ENCODE measurements at regions not wholly inside any gene's neighbourhood (a gene's known extent, or its start where the extent isn't known, plus 50 kb on each side); places are given as distances from the start of the nearest gene placed in this dataset.

- TF ChIP-seq JUND (IDR thresholded peaks at IDR 0.05; ENCODE audit: low read depth, low read length), result no peak
- TF ChIP-seq, protein P1, sequence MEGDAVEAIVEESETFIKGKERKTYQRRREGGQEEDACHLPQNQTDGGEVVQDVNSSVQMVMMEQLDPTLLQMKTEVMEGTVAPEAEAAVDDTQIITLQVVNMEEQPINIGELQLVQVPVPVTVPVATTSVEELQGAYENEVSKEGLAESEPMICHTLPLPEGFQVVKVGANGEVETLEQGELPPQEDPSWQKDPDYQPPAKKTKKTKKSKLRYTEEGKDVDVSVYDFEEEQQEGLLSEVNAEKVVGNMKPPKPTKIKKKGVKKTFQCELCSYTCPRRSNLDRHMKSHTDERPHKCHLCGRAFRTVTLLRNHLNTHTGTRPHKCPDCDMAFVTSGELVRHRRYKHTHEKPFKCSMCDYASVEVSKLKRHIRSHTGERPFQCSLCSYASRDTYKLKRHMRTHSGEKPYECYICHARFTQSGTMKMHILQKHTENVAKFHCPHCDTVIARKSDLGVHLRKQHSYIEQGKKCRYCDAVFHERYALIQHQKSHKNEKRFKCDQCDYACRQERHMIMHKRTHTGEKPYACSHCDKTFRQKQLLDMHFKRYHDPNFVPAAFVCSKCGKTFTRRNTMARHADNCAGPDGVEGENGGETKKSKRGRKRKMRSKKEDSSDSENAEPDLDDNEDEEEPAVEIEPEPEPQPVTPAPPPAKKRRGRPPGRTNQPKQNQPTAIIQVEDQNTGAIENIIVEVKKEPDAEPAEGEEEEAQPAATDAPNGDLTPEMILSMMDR (IDR thresholded peaks at IDR 0.05 in 2 of 3, conservative IDR thresholded peaks at IDR 0.05 in 1 of 3; ENCODE audit: control insufficient read depth in 2 of 3, extremely low read depth in 1 of 3, insufficient read depth in 1 of 3, low read depth in 3 of 3, low read length in 3 of 3), result no peak
- TF ChIP-seq YY1 (IDR thresholded peaks at IDR 0.05; ENCODE audit: low read depth, low read length), result no peak
- no peak for TF ChIP-seq SRF (IDR thresholded peaks at IDR 0.05; ENCODE audit: low read depth in 2 of 2, low read length in 2 of 2)
- no peak for TF ChIP-seq CEBPB (IDR thresholded peaks at IDR 0.05; ENCODE audit: borderline replicate concordance in 1 of 2, low read depth in 2 of 2, low read length in 2 of 2)
- TF ChIP-seq EGR1 (IDR thresholded peaks at IDR 0.05; ENCODE audit: borderline replicate concordance in 1 of 2, low read depth in 2 of 2, low read length in 2 of 2), result no peak
- TF ChIP-seq EED (IDR thresholded peaks at IDR 0.05; ENCODE audit: low read depth), result no peak
- TF ChIP-seq SIX5 (IDR thresholded peaks at IDR 0.05; ENCODE audit: low read depth, low read length, severe bottlenecking), result no peak
- no peak for TF ChIP-seq RFX5 (IDR thresholded peaks at IDR 0.05; ENCODE audit: low read depth, low read length)
- no peak for TF ChIP-seq PBX3 (IDR thresholded peaks at IDR 0.05; ENCODE audit: insufficient replicate concordance, low read depth, low read length)
- TF ChIP-seq EZH2 (IDR thresholded peaks at IDR 0.05; ENCODE audit: borderline replicate concordance, control insufficient read depth, low read depth, low read length), result no peak
- TF ChIP-seq TAF1 (IDR thresholded peaks at IDR 0.05; ENCODE audit: borderline replicate concordance, low read depth, low read length), result no peak
These were observed 572.7 kb upstream of the TENM3 start for GRCh38 chr4:181670506-181670905.

All from GM12878 (cell line).